Activated CD8-positive, alpha-beta T cell treated with anti-CD3 and anti-CD28 coated beads for 36 hours (primary cell): ENCODE measurements at regions not wholly inside any gene's neighbourhood (a gene's known extent, or its start where the extent isn't known, plus 50 kb on each side); places are given as distances from the start of the nearest gene placed in this dataset.
A peak's percentile ranks its signal among the peaks of the same experiment; 100 is the strongest.

ENCODE experiments used
- ATAC-seq: fragments of 200-7000 bp; cut with Tn5 transposase; one replicate; pipeline ENCODE4 v1.10.0; 2021; ENCODE audit warnings: mild to moderate bottlenecking, moderate library complexity
- CTCF ChIA-PET: fragments of 350-600 bp; sonication (Branson Sonifier 250); formaldehyde crosslinking; loops from one replicate; lab custom pipeline; 2021; ENCODE audit warnings: antibody characterized with exemption; lab: Charles Lee
- POLR2A ChIA-PET: fragments of 350-600 bp; sonication (Branson Sonifier 250); formaldehyde crosslinking; loops from one replicate; lab custom pipeline; 2021; ENCODE audit warnings: antibody characterized with exemption; lab: Charles Lee
- DNase-seq: peaks from one replicate; pipeline ENCODE4 v3.0.0-alpha.2; 2020
- H3K27ac Mint-ChIP-seq: one replicate; pipeline ENCODE4 v1.8.0; 2021; ENCODE audit warnings: mild to moderate bottlenecking, mixed read lengths
- H3K27me3 Mint-ChIP-seq: one replicate; pipeline ENCODE4 v1.8.0; 2021; ENCODE audit warnings: mixed read lengths
- H3K36me3 Mint-ChIP-seq: one replicate; pipeline ENCODE4 v1.8.0; 2021; ENCODE audit warnings: low read depth, mixed read lengths
- H3K4me1 Mint-ChIP-seq: one replicate; pipeline ENCODE4 v1.8.0; 2021; ENCODE audit warnings: low read depth, mixed read lengths
- H3K4me3 Mint-ChIP-seq: one replicate; pipeline ENCODE4 v1.8.0; 2021; ENCODE audit warnings: mild to moderate bottlenecking, moderate library complexity, mixed read lengths
- H3K9me3 Mint-ChIP-seq: one replicate; pipeline ENCODE4 v1.8.0; 2021; ENCODE audit warnings: mixed read lengths
- CTCF ChIP-seq: fragments of 200-600 bp; IDR thresholded peaks from one replicate; pipeline ENCODE4 v1.8.0; 2022; ENCODE audit warnings: antibody characterized with exemption, mild to moderate bottlenecking
- intact Hi-C: fragments of 100-400 bp; cut with micrococcal nuclease; formaldehyde crosslinking; loops from one replicate; pipeline ENCODE4 v1.10.0; 2022

GRCh38 chr11:104547996-104548661 lies 350.1 kb downstream of the CASP12 start:
- H3K9me3 Mint-ChIP-seq, result no peaks in the 10 kb centered on the region
- no peak for ATAC-seq
- H3K27ac Mint-ChIP-seq, result no peak overlapping the region
- ChIA-PET POLR2A (no interaction called here), CTCF (interaction anchor here (1.3 kb wide), 1 partner anchor 9 kb away, joined by 3 read pairs; no protein-coding TSS in a partner anchor)
- H3K36me3 Mint-ChIP-seq, result no peaks in the 10 kb centered on the region
- peak; percentile 12 for DNase-seq
- intact Hi-C loops, result no loop called here
- H3K4me1 Mint-ChIP-seq, result no peaks in the 10 kb centered on the region
- TF ChIP-seq CTCF, result no peak
- no peaks in the 10 kb centered on the region for H3K27me3 Mint-ChIP-seq
- no peak overlapping the region for H3K4me3 Mint-ChIP-seq

- intact Hi-C loops, result no loop called here
- POLR2A ChIA-PET, result interaction anchor here (0.7 kb wide), 1 partner anchor 448 kb away, joined by 4 read pairs; no protein-coding TSS in a partner anchor
- H3K36me3 Mint-ChIP-seq, result no peaks in the 10 kb centered on the region
Observed at GRCh38 chr11:104546501-104546900, 351.8 kb downstream of the CASP12 start.

GRCh38 chr11:104541701-104542100 lies 356.6 kb downstream of the CASP12 start:
- H3K36me3 Mint-ChIP-seq, result no peaks in the 10 kb centered on the region
- intact Hi-C loops, result no loop called here
- CTCF ChIA-PET, result interaction anchor here (2.4 kb wide), 1 partner anchor 10 kb away, joined by 5 read pairs; no protein-coding TSS in a partner anchor

More at GRCh38 chr11:104546501-104546900, 351.8 kb downstream of the CASP12 start:
- ATAC-seq (no peak), DNase-seq (no peak)
- Mint-ChIP-seq H3K4me3 (no peak overlapping the region), H3K27ac (no peak overlapping the region), H3K9me3 (no peaks in the 10 kb centered on the region), H3K27me3 (no peaks in the 10 kb centered on the region), H3K4me1 (no peaks in the 10 kb centered on the region)
- TF ChIP-seq CTCF, result no peak
- CTCF ChIA-PET, result no interaction called here

GRCh38 chr11:104538313-104538712 lies 359.9 kb downstream of the CASP12 start:
- H3K27me3 Mint-ChIP-seq, result no peaks in the 10 kb centered on the region

More at GRCh38 chr11:104541701-104542100, 356.6 kb downstream of the CASP12 start:
- no peaks in the 10 kb centered on the region for H3K9me3 Mint-ChIP-seq
- DNase-seq (no peak), ATAC-seq (no peak)
- no peak for TF ChIP-seq CTCF
- H3K27ac Mint-ChIP-seq, result no peak overlapping the region
- no peak overlapping the region for H3K4me3 Mint-ChIP-seq
- POLR2A ChIA-PET, result no interaction called here
- no peaks in the 10 kb centered on the region for H3K4me1 Mint-ChIP-seq
- H3K27me3 Mint-ChIP-seq, result no peaks in the 10 kb centered on the region

More at GRCh38 chr11:104538313-104538712, 359.9 kb downstream of the CASP12 start:
- Mint-ChIP-seq H3K4me3 (no peak overlapping the region), H3K27ac (no peak overlapping the region), H3K9me3 (no peaks in the 10 kb centered on the region), H3K36me3 (no peaks in the 10 kb centered on the region), H3K4me1 (no peaks in the 10 kb centered on the region)
- ATAC-seq (no peak), DNase-seq (no peak)
- intact Hi-C loops, result no loop called here
- TF ChIP-seq CTCF, result no peak
- CTCF ChIA-PET, result no interaction called here
- POLR2A ChIA-PET, result no interaction called here
